ENCODE measurements at regions not wholly inside any gene's neighbourhood (a gene's known extent, or its start where the extent isn't known, plus 50 kb on each side); places are given as distances from the start of the nearest gene placed in this dataset.

DNA sequence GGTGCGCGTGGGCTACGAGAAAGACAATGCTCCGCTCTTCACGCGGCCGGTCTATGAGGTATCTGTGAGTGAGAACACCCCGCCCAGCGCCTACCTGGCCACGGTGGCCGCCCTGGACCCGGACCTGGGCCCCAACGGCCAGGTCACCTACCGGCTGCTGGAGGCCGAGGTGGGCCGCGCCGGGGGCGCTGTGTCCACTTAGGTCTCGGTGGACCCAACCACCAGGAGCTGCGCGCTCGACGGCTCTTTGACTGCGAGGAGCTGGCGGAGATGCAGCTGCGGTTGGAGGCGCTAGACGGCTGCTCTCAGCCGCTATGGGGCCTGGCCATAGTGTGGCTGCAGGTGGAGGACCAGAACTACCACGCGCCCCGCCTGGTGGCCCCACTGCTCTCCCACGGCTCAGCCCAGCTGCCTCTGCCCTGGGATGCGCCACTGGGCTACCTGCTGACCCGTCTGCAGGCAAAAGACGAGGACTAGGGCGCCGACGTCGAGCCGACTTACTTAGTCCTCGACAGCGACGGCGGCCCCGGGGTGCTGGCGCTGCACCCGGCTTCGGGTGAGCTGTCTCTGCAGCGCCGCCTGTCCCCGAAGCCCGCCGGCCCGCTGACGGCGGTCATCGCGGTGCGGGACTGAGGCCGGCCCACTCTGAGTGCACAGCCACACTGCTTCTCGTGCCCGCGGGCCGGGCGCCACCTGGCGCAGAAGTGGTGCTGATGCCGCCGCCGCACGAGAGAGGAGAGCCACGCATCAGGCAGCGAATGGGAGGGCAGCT is 173.0 kb downstream of the OLFM4 start:
- DNase-seq (ENCODE audit: low read depth), result no peak

DNA sequence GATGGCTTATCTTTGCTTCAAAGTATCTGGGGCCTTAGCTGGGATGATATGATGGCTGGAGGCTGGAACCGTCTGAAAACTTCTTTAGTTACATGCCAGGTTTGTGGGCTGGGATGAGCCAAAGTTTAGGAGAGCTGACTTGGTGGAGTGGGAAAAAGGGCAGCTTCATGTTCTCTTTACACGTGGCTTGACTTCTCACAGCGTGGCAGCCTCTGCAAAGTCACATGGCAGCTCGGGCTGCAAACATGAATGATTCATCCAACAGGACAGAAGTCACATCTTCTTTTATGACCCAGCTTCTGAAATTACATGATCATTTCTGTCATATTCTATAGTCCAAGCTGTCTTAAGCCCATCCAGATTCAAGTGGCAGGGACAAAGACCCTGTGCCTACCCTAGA is 176.0 kb downstream of the OLFM4 start:
- no peak for DNase-seq (ENCODE audit: low read depth)

DNA sequence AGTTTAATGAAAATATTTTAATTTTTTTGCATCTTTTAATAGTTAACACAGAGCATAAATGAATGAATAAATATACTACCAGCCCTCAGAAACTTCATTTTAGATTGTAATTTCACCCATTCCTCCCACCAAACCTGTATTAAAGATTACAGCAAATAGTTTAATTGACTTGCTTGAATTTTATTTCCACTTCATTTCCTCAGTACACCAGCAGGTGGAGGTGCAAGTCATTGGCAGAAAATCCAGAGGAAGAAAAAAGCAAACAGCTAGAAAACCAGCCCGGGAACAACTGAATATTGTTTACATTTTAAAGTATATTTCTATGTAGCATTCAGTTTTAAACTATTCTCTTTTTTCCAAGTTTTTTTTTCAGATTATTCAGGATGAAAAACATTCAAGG is 177.8 kb downstream of the OLFM4 start:
- DNase-seq (ENCODE audit: low read depth), result no peak

DNA sequence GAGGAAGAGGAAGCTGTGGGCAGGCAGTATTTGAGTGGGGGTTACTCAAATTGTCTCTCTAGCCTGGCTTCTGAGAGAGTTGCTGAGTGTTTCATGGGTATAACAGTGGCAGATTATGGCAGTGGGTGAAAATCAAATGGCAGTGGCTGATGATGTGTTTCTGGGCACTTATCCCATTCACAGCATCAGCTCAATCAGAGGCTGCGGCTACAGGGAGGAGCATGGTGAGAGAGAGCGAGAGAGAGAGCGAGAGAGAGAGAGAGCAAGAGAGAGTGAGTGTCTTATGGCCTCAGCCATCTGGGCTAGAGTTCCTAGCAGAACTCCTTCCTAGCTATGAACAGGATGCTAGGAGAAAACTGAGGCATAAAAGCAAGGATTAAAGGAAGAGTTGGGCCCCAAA is 178.9 kb downstream of the OLFM4 start:
- DNase-seq (ENCODE audit: low read depth), result no peak

DNA sequence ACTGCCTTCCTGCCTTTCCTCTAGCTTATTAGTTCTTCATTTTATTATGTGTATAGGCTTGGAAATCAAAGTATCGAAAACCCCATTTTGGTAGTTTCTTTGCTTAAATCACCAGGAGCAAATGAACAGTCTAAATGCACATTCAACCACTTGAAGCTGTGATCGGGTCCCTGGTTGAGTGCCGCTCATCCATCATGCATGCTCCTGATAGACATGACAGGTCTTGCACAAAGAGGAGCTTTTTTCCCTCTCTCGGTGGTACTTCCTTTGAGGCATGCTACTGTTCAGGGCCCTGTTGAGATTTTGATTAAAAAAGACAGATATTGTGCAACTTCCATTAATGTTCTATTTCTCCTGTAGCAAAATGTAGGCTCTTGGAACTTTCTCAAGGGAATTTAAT is 185.8 kb downstream of the OLFM4 start:
- DNase-seq (ENCODE audit: low read depth), result no peak

DNA sequence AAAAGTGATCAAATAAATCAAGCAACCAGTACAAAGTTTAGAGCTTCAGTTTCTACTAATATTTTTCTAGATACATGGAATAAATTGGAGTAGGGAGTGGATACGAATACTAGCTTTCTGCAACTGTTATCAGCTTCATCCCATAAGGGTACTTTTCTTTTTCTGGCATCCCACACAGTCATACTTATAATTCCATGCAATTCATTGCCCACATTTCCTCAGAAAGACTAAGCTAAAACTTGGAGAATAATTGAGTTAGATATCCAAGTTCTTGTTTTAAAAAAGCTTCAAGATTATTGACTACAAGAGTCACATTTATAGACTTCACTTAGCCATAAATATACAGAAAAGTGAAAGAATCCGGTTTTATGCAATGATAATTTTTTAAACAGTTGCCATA is 186.9 kb downstream of the OLFM4 start:
- DNase-seq (ENCODE audit: low read depth), result no peak

DNA sequence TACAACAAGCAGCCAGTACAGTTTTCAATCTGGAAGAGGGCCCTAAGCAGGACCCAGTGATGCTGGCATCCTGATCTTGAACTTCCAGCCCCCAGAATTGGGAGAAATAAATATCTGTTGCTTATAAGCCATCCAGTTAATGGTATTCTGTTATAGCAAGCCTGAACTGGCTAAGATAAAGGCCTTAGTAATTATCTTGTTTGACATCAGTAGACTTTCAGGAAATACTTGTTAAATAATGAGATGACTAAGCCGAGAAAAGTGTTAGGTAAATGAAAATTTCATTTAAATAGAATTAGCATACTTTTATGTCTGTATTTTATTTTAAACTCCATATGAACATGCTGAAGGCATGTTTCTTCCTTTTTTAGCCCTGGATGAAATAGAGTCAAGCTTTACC is 188.2 kb downstream of the OLFM4 start:
- no peak for DNase-seq (ENCODE audit: low read depth)

DNA sequence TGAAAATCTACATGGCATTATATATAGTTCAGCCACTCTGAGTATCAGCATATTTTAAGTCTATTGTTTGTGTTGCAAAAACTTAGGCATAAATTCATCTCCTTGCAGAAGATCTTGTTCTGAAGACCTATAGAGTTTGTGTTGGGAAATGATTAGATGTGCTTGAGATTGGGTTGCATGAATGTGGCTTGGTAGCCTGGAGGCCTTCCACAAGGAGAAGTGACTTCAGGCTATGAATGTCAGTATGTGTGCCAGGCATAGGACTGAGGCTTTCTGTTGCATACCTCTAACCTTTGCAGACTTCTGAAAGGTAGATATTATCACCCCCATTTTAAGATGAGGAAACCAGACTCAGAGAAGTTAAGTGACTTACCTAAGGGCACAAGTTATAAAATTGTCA is 188.6 kb downstream of the OLFM4 start:
- DNase-seq (ENCODE audit: low read depth), result no peak

DNA sequence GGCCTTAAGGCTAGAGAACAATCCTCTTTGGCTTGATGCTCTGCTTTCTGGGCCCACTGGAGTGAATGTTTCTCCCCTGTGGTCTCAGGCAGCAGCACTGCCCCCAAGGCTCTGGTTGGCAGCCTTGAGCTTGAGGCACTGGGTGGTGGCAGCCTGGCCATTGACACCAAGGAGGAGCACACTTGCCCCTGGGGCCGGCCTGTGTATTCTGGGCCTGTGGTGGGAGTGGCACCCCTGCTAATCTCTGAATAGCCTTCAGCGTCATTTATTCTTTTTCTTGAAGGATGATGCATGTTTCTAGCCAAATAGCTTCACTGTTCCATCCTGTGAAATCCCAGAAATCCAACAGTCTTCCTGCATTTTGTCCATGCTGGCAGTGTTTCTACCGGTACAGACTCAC is 191.4 kb downstream of the OLFM4 start:
- no peak for DNase-seq (ENCODE audit: low read depth)

DNA sequence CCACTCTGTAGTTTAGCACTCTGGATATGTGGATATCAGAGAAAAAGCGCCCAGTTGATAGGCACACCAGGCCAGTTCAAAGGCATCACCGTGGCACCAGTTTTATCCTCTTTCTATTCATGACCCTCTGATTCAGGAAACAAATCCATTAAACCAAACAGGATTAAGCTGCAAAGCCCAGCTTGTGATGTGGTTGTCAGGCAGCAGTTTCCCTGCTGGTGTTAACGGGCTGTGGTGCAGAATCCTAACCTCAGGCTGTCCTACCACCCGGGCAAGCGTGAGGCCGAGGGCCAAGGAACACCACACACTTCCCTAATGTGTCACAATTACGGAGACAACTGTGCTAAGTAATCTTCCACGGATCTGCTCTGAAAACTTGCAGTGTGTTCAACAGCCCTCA is 209.1 kb downstream of the OLFM4 start:
- no peak for DNase-seq (ENCODE audit: low read depth)

DNA sequence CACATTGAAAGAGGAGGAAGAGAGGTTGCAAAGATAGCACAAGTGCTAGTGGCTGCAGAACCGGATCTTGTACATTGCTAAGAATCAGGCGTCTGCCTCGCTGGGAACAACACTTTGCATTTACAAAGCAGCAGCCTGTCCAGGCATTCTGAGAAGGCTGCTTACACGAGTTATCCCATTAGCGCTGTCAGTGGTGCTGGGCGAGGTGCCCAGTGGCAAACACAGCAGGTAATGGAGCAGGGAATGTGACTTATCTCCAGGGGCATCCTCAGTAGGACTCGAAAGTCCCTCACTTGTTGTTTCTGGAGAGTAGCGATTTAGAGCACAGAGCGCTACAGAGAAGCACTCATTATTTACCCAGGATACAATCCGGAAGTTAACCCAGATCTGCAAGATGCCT is 209.6 kb downstream of the OLFM4 start:
- no peak for DNase-seq (ENCODE audit: low read depth)

DNA sequence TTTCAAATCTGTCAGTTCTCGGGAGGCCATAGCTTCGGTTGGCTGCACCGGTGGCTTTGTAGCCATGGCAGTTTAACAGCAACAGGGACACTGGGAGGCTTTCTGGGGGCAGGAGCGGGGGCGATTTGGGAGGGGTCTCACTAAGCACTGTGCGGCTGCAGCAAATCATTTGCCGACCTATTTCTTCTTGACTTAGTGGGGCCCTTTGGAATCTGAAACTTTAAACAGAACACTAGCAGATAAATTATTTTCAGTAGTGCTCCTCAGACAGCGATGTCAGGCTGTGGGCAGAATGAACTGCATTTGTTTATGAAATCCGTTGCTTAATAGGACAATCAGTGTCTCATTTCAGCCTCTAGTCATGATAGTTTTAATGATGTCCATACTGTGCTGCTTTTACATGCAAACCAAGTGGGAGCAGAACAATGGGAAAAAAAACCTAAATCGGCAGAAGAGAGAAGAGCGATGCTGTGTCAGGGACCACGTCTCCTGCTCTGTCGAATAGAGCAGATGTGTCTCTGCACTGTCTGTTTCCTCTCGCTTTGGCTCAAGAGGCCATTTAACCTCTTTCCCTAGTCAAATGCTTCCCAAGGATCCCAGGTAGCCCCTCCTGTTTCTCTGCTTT is 211.9 kb downstream of the OLFM4 start:
- DNase-seq (ENCODE audit: low read depth), result no peak

DNA sequence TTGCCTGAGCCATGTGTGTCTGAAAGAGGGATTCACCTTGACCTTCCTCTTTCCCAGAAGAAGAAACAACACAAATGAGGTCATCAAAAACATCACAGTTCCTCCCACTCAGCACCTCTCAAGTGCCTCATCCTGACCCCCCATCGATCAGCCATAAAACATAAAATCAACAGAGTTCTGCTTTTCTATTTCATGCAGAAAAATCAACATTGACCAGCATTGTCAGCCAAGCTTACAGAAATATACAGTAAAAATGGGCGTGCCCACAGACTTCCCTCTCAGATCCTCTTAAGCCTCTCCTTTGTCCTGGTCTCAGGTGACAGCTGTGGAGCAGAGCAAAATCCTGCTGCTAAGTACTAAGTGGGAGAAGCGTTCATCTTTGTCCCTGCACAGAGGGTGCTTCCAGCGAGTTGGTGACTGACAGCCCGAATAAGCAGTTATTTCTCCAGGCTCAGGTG is 213.3 kb downstream of the OLFM4 start:
- no peak for DNase-seq (ENCODE audit: low read depth)

DNA sequence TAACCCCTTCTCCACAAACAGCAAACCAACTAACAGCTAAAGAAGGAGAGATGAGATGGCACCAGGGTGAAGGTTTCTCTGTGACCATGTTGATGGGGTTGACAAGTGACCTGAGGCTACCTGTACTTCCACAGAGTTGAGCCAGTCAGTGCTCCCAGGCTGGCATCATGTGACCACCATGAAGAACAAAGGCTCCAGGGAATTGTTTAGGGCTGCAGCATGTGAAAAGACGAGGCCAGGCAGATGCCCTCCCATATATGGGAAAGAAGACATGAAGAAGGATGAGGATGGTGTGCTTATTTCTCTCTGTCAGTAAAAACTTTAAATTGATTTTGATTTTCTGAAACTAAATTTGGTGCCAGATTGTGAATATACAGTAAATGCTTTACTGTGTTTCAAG is 220.6 kb downstream of the OLFM4 start:
- DNase-seq (ENCODE audit: low read depth), result no peak

DNA sequence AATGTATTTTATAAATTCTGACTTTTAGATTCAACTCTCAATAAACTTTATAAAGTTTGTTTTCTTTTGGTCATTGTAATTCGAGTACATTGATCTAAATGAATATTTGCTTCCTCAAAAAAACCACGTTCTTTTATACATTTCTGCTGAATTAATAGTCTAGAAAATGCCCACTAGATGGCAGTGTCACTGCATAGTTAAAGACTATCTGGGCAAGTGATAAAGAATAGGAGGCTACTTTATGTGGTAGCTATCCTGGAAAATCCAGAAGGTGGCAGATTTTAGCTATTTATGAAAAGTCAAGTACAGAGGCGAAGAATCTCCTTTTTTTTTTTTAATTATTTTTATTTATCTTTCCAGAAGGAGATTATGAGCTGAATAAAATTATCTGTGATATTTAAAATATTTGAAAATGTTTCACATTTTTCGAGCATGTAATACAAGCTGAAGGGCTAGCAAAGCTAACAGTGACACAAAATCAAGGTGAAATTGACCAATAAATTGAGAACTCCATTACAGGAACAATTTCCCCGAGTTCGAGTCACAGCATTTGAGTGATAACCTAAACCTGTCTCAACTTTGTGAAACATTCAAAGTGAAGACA is 221.8 kb downstream of the OLFM4 start:
- DNase-seq (ENCODE audit: low read depth), result peak; percentile 71

DNA sequence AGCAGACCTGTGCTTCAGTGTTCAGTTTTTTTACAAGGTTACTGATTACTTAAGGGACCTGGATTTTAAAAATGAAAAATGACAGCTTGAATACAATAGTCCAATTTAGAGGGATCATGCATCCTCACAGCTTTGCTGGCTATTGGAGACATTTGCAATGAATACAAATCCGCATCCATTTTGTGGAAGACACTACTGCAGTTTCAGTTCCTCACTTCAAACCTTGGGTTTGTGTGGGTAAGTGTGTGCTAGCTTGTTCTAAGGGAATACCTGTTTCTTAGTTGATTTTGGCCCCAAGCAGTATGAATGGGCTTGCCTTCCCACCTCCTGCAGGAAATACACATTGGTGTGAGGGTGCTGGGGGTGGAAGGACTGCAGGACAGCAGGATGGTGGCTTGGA is 222.4 kb downstream of the OLFM4 start:
- DNase-seq (ENCODE audit: low read depth), result no peak

DNA sequence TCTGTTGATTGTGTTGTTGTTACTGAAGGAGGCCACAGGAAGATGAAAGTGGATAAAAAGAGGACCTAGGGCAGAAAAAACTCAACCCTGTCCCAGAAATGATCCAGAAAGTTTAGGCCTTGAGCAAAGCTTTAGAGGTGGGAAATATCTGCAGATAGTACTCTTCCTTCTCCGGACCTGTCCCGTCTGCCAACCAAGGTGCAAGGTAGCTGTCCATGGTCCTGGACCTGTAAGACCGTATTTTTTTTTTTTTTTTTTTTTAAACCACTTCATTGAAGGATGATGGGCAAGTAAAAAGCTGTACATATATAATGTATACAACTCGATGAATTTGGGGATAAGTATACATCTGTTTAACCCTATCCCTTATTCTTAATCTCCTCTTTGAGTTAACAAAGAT is 225.9 kb downstream of the OLFM4 start:
- no peak for DNase-seq (ENCODE audit: low read depth)

DNA sequence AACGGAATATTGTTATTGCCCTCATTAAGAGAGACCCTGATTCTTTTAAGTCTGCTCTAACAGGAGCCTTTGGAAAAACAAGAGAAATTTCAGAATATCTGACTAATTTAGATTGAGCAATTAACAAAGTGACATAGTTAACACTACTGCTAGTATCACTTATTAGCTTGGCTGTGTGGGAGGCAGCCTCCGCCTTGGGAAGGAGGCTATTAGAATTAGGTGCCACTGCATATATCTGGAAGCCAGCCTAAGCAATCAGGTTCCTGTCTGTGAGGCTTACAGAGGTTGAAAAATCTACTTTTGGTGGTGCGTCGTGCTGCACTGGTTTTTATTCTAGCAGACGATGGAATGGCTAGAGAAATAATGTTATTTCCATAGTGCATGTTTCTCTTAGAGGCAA is 227.2 kb downstream of the OLFM4 start:
- DNase-seq (ENCODE audit: low read depth), result no peak

DNA sequence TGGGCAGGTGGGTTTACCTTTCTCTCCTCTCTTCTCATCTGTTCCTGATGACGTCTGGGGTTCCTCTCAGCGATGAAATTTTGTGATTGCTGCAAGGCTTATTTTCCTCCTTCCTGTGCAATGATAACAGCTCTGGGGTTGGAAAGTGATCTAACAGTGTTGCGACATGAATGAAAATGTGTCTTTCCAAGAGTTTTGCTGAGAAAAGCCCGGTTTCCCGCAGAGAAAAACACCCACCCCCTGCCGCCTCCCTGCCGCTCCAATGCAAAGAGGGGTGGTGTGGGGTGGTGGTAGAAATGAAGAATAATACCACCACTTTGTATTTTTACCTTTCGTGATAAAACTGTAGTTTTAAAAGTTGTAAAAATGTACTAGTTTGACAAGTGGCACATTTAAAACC is 232.0 kb downstream of the OLFM4 start:
- no peak for DNase-seq (ENCODE audit: low read depth)

DNA sequence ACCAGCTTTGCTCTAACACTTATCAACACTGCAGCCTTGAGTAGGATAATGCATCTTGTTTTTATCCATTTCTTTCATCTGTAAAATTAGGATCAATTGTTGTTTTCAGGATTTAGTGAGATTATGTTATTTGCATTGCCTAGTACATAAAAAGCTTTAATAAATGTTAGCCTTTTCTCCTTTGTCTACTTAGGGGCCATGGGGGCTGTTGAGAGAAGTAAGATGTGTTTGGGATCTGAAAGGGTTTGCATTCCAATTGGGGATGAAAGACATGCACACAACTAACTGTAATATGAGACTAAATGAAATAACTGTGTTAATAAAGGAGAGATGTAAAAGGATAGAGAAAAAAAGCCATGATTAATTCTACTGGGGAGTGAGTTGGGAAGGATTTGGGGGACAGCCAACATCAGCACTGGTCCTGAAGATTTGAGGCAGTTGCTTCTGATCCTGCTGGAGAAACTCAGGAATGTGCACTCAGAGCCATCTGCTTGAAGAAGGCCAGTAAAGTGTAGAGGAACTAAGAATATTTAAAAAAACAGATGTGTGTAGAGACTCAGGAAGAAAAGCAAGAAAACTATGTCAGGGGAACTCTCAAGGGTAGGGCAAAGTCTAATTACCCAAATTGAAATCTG is 236.3 kb downstream of the OLFM4 start:
- no peak for DNase-seq (ENCODE audit: low read depth)

DNA sequence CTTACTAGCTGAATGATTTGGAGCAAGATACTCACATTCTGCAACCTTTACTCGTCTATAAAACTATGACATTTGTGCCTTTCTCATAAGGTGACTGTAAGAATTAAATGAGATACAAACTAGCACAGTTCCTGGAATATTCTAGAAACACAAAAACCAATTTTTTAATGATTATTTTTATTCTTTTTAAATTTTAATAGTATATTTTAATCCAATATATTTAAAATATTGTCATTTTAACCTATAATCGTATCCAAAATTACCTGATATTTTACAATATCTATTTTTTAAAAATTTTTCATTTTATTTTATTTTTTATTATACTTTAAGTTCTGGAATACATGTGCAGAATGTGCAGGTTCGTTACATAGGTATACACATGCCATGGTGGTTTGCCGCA is 238.1 kb downstream of the OLFM4 start:
- DNase-seq (ENCODE audit: low read depth), result no peak

DNA sequence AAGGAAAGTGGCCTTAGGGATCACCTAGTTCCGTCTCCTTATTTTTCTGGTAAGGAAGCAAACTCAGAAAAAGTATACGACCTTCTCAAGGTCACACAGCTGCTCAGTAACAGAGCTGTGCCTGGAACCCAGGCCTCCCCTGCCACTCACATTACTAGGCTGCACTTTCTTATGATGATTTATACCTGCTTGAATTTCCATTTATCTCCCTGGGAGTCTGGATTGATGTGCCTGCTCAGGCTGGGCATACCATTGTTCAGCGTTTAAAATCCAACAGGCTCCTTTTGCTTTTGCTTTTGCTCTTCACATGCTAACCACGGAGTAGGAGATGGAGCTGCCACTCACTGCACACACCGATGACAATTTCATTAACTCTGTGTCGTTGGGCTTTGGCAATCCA is 241.0 kb downstream of the OLFM4 start:
- no peak for DNase-seq (ENCODE audit: low read depth)

DNA sequence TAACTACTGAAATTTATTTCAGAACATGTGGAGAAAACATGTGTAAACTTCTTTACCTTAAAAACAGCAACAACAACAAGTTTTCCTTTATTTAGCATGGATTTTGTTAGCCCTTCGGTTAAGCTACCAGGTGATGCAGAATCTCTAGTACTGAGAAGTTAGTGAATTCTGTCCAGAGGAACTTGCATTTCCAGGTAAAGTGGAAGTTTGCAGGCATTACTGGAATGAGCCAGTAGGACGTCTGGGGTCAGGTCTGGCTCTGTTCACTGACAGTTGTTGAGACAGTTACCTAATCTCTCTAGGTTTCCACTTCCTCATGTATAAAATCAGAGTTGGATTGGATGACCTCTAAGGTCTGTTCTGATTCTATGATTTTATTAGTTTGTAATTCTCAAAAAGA is 244.3 kb downstream of the OLFM4 start:
- DNase-seq (ENCODE audit: low read depth), result no peak

Data from EH (cell line).